ENCODE measurements at regions not wholly inside any gene's neighbourhood (a gene's known extent, or its start where the extent isn't known, plus 50 kb on each side); places are given as distances from the start of the nearest gene placed in this dataset.

DNA sequence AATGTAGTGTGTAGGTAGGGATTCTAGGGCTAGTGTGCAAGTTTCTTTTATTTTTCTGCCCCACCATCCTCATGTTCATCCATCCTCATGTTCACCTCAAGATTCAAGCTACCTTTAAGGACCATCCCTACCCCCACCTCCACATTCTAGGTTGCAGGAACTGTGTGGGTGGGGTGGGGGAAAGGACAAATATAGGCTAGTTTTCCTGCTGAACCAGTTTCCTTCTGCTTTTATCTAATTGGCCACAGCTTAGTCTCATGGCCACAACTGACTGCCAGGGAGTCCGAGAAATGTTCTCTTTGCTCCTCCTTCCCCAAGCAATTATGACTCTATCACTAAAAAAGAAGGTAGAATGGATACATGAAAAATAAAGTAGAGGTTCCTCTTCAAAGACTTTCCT, 179.0 kb upstream of the LARGE1 start:
- no peak for DNase-seq (ENCODE audit: low read depth, low spot score)
- in situ Hi-C loops (cut with HindIII; ENCODE audit: low sequenced_read_pairs) = no loop called here
- TF ChIP-seq, protein P1, sequence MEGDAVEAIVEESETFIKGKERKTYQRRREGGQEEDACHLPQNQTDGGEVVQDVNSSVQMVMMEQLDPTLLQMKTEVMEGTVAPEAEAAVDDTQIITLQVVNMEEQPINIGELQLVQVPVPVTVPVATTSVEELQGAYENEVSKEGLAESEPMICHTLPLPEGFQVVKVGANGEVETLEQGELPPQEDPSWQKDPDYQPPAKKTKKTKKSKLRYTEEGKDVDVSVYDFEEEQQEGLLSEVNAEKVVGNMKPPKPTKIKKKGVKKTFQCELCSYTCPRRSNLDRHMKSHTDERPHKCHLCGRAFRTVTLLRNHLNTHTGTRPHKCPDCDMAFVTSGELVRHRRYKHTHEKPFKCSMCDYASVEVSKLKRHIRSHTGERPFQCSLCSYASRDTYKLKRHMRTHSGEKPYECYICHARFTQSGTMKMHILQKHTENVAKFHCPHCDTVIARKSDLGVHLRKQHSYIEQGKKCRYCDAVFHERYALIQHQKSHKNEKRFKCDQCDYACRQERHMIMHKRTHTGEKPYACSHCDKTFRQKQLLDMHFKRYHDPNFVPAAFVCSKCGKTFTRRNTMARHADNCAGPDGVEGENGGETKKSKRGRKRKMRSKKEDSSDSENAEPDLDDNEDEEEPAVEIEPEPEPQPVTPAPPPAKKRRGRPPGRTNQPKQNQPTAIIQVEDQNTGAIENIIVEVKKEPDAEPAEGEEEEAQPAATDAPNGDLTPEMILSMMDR (IDR thresholded peaks at IDR 0.05; ENCODE audit: low read depth, low read length) = no peak
- no peak overlapping the region for H3K4me3 ChIP-seq (ENCODE audit: low read depth, low read length)

DNA sequence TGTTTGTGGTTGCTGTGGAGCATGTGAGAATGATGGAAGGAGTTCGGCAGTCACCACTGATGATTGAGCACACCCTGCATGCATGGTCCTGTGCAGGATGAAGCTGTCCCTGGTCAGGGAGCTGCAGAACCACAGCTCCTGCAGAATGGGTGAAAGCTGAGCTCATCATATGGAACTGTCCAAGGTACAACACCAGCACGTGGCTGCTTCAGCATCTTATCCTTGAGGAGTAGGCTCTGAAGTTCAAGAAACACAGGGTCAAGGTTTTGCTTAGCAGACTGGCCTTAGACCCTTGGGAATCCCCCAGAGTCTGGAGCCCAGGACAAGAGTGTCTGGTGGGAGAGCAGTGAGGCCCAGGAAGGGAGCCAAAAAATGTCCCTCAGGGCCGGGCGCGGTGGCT, 182.4 kb upstream of the LARGE1 start:
- in situ Hi-C loops (cut with HindIII; ENCODE audit: low sequenced_read_pairs) = no loop called here
- TF ChIP-seq, protein P1 (IDR thresholded peaks at IDR 0.05; ENCODE audit: low read depth, low read length) = no peak
- DNase-seq (ENCODE audit: low read depth, low spot score) = no peak
- H3K4me3 ChIP-seq (ENCODE audit: low read depth, low read length) = no peak overlapping the region

DNA sequence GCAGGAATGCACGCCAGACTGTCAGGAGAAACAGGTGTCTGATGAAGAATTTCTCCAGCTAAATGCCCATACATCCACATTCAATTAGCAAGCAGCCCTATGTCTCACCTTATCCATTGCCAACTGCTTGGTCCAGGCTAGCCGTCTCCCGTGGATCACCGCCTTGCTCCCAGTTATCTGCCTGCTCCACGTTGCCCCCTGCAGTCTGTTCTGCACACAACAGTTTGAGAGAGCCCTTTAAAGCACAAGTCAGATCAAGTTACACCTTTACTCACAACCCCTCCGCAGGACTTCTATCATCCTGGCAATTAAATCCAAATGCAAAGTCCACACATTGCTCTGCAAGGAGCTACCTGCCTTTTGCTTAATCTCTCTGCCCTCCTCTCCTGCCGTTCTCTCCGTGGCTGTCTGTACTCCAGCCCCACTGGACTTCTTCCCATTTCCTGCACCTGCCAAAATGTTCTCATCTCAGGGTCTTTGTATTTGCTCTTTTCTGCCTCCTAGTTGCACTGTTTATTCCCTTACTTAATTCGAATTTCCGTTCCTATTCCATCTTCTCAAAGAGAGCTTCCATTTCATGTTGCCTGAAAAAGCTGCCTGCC, 185.3 kb upstream of the LARGE1 start:
- TF ChIP-seq, protein P1 (IDR thresholded peaks at IDR 0.05; ENCODE audit: low read depth, low read length) = no peak
- no peak for DNase-seq (ENCODE audit: low read depth, low spot score)
- in situ Hi-C loops (cut with HindIII; ENCODE audit: low sequenced_read_pairs) = no loop called here
- H3K4me3 ChIP-seq (ENCODE audit: low read depth, low read length) = no peak overlapping the region

DNA sequence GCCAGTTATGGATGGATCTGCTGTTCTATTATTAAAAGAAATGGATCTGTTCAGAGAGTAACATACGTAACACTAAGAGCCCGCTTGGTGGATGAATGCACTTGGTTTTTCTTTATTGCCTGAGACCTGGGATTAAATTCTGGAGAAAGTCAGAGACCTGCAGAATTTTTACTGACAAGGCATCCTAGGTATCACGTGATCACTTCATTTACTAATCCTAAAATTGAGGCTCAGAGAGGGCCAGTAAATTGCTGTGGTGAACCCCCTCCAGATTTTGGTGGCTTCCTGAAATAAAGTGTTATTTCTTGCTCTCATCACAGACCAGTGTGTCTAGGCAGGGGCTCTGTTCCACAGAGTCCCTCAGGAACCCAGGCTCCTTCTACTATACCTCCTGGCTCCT, 187.9 kb upstream of the LARGE1 start:
- in situ Hi-C loops (cut with HindIII; ENCODE audit: low sequenced_read_pairs) = no loop called here
- H3K4me3 ChIP-seq (ENCODE audit: low read depth, low read length) = no peak overlapping the region
- DNase-seq (ENCODE audit: low read depth, low spot score) = no peak
- TF ChIP-seq, protein P1 (IDR thresholded peaks at IDR 0.05; ENCODE audit: low read depth, low read length) = no peak

DNA sequence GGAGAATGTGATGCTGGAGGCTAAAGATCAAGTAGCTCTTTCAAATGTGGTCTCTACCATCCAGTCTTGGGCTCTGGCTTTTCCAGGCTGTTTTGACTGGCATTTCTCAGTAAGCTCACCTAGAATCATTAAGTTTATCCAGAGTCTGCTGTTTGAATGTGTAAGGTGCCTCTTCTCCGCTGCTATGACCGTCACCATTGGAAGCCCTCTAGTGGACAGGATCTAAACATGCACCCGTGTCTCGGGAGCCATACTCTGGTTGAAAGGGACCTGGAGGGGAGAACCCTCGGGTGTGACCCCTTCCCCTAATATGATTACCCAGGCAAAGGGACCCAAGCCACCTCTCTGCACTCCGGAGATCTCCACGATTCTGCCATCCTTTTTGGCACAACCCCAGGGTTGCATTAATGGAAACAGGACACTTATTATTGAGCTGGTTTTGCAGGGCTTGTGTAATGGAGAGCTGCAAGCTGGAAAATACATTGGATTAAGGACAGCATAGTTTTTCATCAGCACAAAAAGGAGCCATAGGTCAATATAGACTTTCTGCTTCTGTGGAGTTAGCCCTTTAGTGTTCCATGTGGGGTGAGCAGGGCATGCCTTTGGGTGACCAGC, 191.0 kb upstream of the LARGE1 start:
- in situ Hi-C loops (cut with HindIII; ENCODE audit: low sequenced_read_pairs) = no loop called here
- TF ChIP-seq, protein P1 (IDR thresholded peaks at IDR 0.05; ENCODE audit: low read depth, low read length) = peak; percentile 46
- H3K4me3 ChIP-seq (ENCODE audit: low read depth, low read length) = no peak overlapping the region
- DNase-seq (ENCODE audit: low read depth, low spot score) = no peak

DNA sequence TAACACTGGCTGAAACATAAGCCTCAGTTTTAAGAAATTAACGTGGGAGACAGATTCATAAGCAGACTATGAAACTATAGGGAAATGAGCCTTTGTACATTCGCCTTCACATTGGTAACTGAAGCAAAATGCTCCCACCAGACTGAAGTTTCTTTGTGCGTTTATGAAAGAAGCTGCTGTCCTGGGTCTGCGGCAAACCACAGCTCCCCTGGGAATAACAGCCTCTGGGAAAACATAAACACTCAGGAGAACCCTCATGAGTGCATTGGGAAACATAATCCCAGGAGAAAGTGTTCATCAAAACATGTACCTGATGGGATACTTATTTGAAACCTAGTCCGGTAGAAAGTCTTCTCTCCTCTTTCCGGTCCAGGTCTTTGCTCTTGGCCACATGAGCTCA, 193.1 kb upstream of the LARGE1 start:
- no peak overlapping the region for H3K4me3 ChIP-seq (ENCODE audit: low read depth, low read length)
- DNase-seq (ENCODE audit: low read depth, low spot score) = no peak
- in situ Hi-C loops (cut with HindIII; ENCODE audit: low sequenced_read_pairs) = no loop called here
- TF ChIP-seq, protein P1 (IDR thresholded peaks at IDR 0.05; ENCODE audit: low read depth, low read length) = no peak
